Activated CD8-positive, alpha-beta T cell treated with anti-CD3 and anti-CD28 coated beads for 36 hours (primary cell): ENCODE measurements at regions not wholly inside any gene's neighbourhood (a gene's known extent, or its start where the extent isn't known, plus 50 kb on each side); places are given as distances from the start of the nearest gene placed in this dataset.

Source experiments
- ATAC-seq: fragments of 200-7000 bp; cut with Tn5 transposase; one replicate; pipeline ENCODE4 v1.10.0; 2021; ENCODE audit warnings: mild to moderate bottlenecking, moderate library complexity
- CTCF ChIA-PET: fragments of 350-600 bp; sonication (Branson Sonifier 250); formaldehyde crosslinking; loops from one replicate; lab custom pipeline; 2021; ENCODE audit warnings: antibody characterized with exemption; lab: Charles Lee
- POLR2A ChIA-PET: fragments of 350-600 bp; sonication (Branson Sonifier 250); formaldehyde crosslinking; loops from one replicate; lab custom pipeline; 2021; ENCODE audit warnings: antibody characterized with exemption; lab: Charles Lee
- DNase-seq: peaks from one replicate; pipeline ENCODE4 v3.0.0-alpha.2; 2020
- H3K27ac Mint-ChIP-seq: one replicate; pipeline ENCODE4 v1.8.0; 2021; ENCODE audit warnings: mild to moderate bottlenecking, mixed read lengths
- H3K27me3 Mint-ChIP-seq: one replicate; pipeline ENCODE4 v1.8.0; 2021; ENCODE audit warnings: mixed read lengths
- H3K36me3 Mint-ChIP-seq: one replicate; pipeline ENCODE4 v1.8.0; 2021; ENCODE audit warnings: low read depth, mixed read lengths
- H3K4me1 Mint-ChIP-seq: one replicate; pipeline ENCODE4 v1.8.0; 2021; ENCODE audit warnings: low read depth, mixed read lengths
- H3K4me3 Mint-ChIP-seq: one replicate; pipeline ENCODE4 v1.8.0; 2021; ENCODE audit warnings: mild to moderate bottlenecking, moderate library complexity, mixed read lengths
- H3K9me3 Mint-ChIP-seq: one replicate; pipeline ENCODE4 v1.8.0; 2021; ENCODE audit warnings: mixed read lengths
- CTCF ChIP-seq: fragments of 200-600 bp; IDR thresholded peaks from one replicate; pipeline ENCODE4 v1.8.0; 2022; ENCODE audit warnings: antibody characterized with exemption, mild to moderate bottlenecking
- intact Hi-C: fragments of 100-400 bp; cut with micrococcal nuclease; formaldehyde crosslinking; loops from one replicate; pipeline ENCODE4 v1.10.0; 2022

GRCh38 chr14:98177551-98177950 lies 1094.4 kb downstream of the BCL11B start:
- no peaks in the 10 kb centered on the region for H3K36me3 Mint-ChIP-seq
- ChIA-PET CTCF (no interaction called here), POLR2A (interaction anchor here (1.0 to 7.3 kb wide), 4 partner anchors 8 to 1094 kb away, joined by 3 to 66 read pairs (median 21); partner anchors contain the start of gene BCL11B)
- H3K27me3 Mint-ChIP-seq: no peaks in the 10 kb centered on the region
- peak; percentile 90 for DNase-seq
- no peaks in the 10 kb centered on the region for H3K9me3 Mint-ChIP-seq
- no peak for TF ChIP-seq CTCF
- peaks cover 93% of the 10 kb centered on the region for H3K4me1 Mint-ChIP-seq
- peak overlapping the region; percentile 31 for H3K4me3 Mint-ChIP-seq
- peak overlapping the region; percentile 93 for H3K27ac Mint-ChIP-seq
- intact Hi-C loops: loop anchor here (5.0 kb wide), 1 partner anchor 35 kb away; no protein-coding TSS in a partner anchor
- peak; percentile 71 for ATAC-seq

- CTCF ChIA-PET: interaction anchor here (1.7 to 1.8 kb wide), 2 partner anchors 8 to 41 kb away, joined by 6 to 7 read pairs; no protein-coding TSS in a partner anchor
- intact Hi-C loops: loop anchor here (10.0 kb wide), 1 partner anchor 1004 kb away; no protein-coding TSS in a partner anchor
Measured at GRCh38 chr14:98181241-98181640, 1090.8 kb downstream of the BCL11B start.

GRCh38 chr14:98181768-98182167 lies 1090.2 kb downstream of the BCL11B start:
- TF ChIP-seq CTCF: no peak
- H3K27me3 Mint-ChIP-seq: no peaks in the 10 kb centered on the region
- ChIA-PET POLR2A (interaction anchor here (0.6 to 7.3 kb wide), 6 partner anchors 9 to 1034 kb away, joined by 3 to 66 read pairs (median 8); no protein-coding TSS in a partner anchor), CTCF (interaction anchor here (1.0 to 1.8 kb wide), 7 partner anchors 9 to 1049 kb away, joined by 3 to 7 read pairs (median 6); no protein-coding TSS in a partner anchor)
- no peak overlapping the region for H3K4me3 Mint-ChIP-seq
- H3K4me1 Mint-ChIP-seq: peaks cover 93% of the 10 kb centered on the region
- peak overlapping the region; percentile 99 for H3K27ac Mint-ChIP-seq
- H3K36me3 Mint-ChIP-seq: peaks cover 10% of the 10 kb centered on the region
- H3K9me3 Mint-ChIP-seq: peaks cover 3% of the 10 kb centered on the region
- ATAC-seq (no peak), DNase-seq (no peak)
- intact Hi-C loops: loop anchor here (10.0 kb wide), 1 partner anchor 1003 kb away; no protein-coding TSS in a partner anchor

More at GRCh38 chr14:98181241-98181640, 1090.8 kb downstream of the BCL11B start:
- Mint-ChIP-seq H3K4me3 (no peak overlapping the region), H3K36me3 (peaks cover 10% of the 10 kb centered on the region), H3K27ac (peak overlapping the region; percentile 99), H3K27me3 (no peaks in the 10 kb centered on the region), H3K4me1 (peaks cover 93% of the 10 kb centered on the region), H3K9me3 (peaks cover 3% of the 10 kb centered on the region)
- ATAC-seq (no peak), DNase-seq (no peak)
- no peak for TF ChIP-seq CTCF
- POLR2A ChIA-PET: interaction anchor here (1.4 to 7.3 kb wide), 3 partner anchors 8 to 12 kb away, joined by 10 to 66 read pairs (median 17); no protein-coding TSS in a partner anchor

GRCh38 chr14:98182393-98183055 lies 1089.5 kb downstream of the BCL11B start:
- ChIA-PET POLR2A (interaction anchor here (0.9 to 7.3 kb wide), 6 partner anchors 9 to 1033 kb away, joined by 3 to 66 read pairs (median 6); no protein-coding TSS in a partner anchor), CTCF (interaction anchor here (1.0 to 1.8 kb wide), 7 partner anchors 9 to 1048 kb away, joined by 3 to 7 read pairs (median 6); no protein-coding TSS in a partner anchor)
- H3K27ac Mint-ChIP-seq: peak overlapping the region; percentile 99
- peak; percentile 83 for DNase-seq
- intact Hi-C loops: loop anchor here (10.0 kb wide), 1 partner anchor 1002 kb away; no protein-coding TSS in a partner anchor
- no peak for TF ChIP-seq CTCF
- peaks cover 3% of the 10 kb centered on the region for H3K9me3 Mint-ChIP-seq
- no peaks in the 10 kb centered on the region for H3K27me3 Mint-ChIP-seq
- H3K4me3 Mint-ChIP-seq: peak overlapping the region; percentile 33
- peaks cover 10% of the 10 kb centered on the region for H3K36me3 Mint-ChIP-seq
- H3K4me1 Mint-ChIP-seq: peaks cover 93% of the 10 kb centered on the region
- peak; percentile 65 for ATAC-seq
